MM.1S (cell line): ENCODE measurements at regions not wholly inside any gene's neighbourhood (a gene's known extent, or its start where the extent isn't known, plus 50 kb on each side); places are given as distances from the start of the nearest gene placed in this dataset.

Experiments
- DNase-seq: peaks from one replicate; pipeline ENCODE4 v3.0.0-alpha.2; 2015
- H2AFZ ChIP-seq: fragments of 300-600 bp; sonication (generic); 2 replicates; pipeline ENCODE4 v1.6.0; 2016; ENCODE audit warnings: antibody characterized with exemption, low read length
- H3F3A ChIP-seq: fragments of 300-600 bp; sonication (generic); 2 replicates; pipeline ENCODE4 v1.6.1; 2016; ENCODE audit warnings: mild to moderate bottlenecking, antibody characterized with exemption, low read length, moderate library complexity, mixed read lengths; ENCODE audit not compliant: insufficient read depth
- H3K27ac ChIP-seq: fragments of 300-600 bp; sonication (generic); 2 replicates; pipeline ENCODE4 v1.5.1; 2016; ENCODE audit warnings: mild to moderate bottlenecking, low read length
- H3K27me3 ChIP-seq: fragments of 300-600 bp; sonication (generic); replicated peaks from 2 replicates; pipeline ENCODE4 v1.6.0; 2016; ENCODE audit warnings: low read length; ENCODE audit not compliant: insufficient read depth
- H3K36me3 ChIP-seq: fragments of 300-600 bp; sonication (generic); replicated peaks from 2 replicates; pipeline ENCODE4 v1.6.1; 2016; ENCODE audit warnings: mild to moderate bottlenecking, low read length, mixed read lengths; ENCODE audit not compliant: insufficient read depth
- H3K4me1 ChIP-seq: fragments of 300-600 bp; sonication (generic); 2 replicates; pipeline ENCODE4 v1.6.1; 2016; ENCODE audit warnings: low read length, mixed read lengths
- H3K4me2 ChIP-seq: fragments of 300-600 bp; sonication (generic); 2 replicates; pipeline ENCODE4 v1.6.0; 2016; ENCODE audit warnings: low read depth, low read length
- H3K4me3 ChIP-seq: fragments of 300-600 bp; sonication (generic); 2 replicates; pipeline ENCODE4 v1.5.1; 2016; ENCODE audit warnings: low read length, mixed read lengths
- H3K79me2 ChIP-seq: fragments of 300-600 bp; sonication (generic); 2 replicates; pipeline ENCODE4 v1.6.1; 2016; ENCODE audit warnings: mixed run types, low read length, mixed read lengths
- H3K9ac ChIP-seq: fragments of 300-600 bp; sonication (generic); 2 replicates; pipeline ENCODE4 v1.6.1; 2016; ENCODE audit warnings: low read length, mixed read lengths
- H3K9me2 ChIP-seq: fragments of 300-600 bp; sonication (generic); replicated peaks from 2 replicates; pipeline ENCODE4 v1.6.1; 2016; ENCODE audit warnings: mild to moderate bottlenecking, low read length, mixed read lengths; ENCODE audit not compliant: insufficient read depth
- H3K9me3 ChIP-seq: fragments of 300-600 bp; sonication (generic); replicated peaks from 2 replicates; pipeline ENCODE4 v1.6.1; 2016; ENCODE audit warnings: mild to moderate bottlenecking, low read length, mixed read lengths; ENCODE audit not compliant: insufficient read depth
- H4K20me1 ChIP-seq: fragments of 300-600 bp; sonication (generic); 2 replicates; pipeline ENCODE4 v1.6.1; 2016; ENCODE audit warnings: mild to moderate bottlenecking, low read length, moderate library complexity, mixed read lengths; ENCODE audit not compliant: insufficient read depth
- EZH2 ChIP-seq: fragments of 300-600 bp; sonication (generic); optimal IDR thresholded peaks from 2 replicates; pipeline ENCODE3; 2017; ENCODE audit warnings: low read depth, mild to moderate bottlenecking, antibody characterized with exemption, low read length, mixed read lengths
- EZH2phosphoT487 ChIP-seq: fragments of 300-600 bp; sonication (generic); IDR thresholded peaks from 2 replicates; pipeline ENCODE4 v1.6.1; 2018; ENCODE audit warnings: antibody characterized with exemption, low read length
- TF ChIP-seq, protein P1 (sequence below): fragments of 300-600 bp; sonication (generic); IDR thresholded peaks from 2 replicates; pipeline ENCODE4 v1.5.1; 2016; ENCODE audit warnings: antibody characterized with exemption, low read length, mixed read lengths

DNA sequence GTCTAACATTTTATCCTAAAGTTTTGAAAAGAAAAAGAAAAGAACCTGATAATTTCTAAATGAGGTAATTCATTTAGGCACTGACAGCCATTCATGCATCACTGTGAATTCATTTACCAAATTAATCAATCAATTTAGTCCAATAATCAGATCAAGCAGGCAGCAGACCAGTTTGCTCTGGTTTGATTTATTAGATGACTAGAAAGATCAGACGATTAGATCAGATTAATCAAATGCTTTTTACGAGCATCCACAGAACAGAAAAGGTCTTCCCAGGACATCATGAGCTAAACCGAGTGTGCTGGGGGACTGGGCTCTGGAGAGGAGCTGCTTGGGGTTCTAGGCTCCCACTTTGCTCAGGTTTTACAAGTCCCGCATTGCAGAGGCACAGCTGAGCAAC lies 226.5 kb upstream of the MYO3A start:
- no peaks in the 10 kb centered on the region for H3F3A ChIP-seq
- DNase-seq = no peak
- no peaks in the 10 kb centered on the region for H3K4me1 ChIP-seq
- no peaks in the 10 kb centered on the region for H3K36me3 ChIP-seq
- no peak overlapping the region for H3K9ac ChIP-seq
- no peak overlapping the region for H3K27ac ChIP-seq
- no peaks in the 10 kb centered on the region for H3K9me3 ChIP-seq
- H2AFZ ChIP-seq = no peak overlapping the region
- no peak overlapping the region for H3K4me2 ChIP-seq
- no peaks in the 10 kb centered on the region for H3K27me3 ChIP-seq
- no peaks in the 10 kb centered on the region for H4K20me1 ChIP-seq
- H3K79me2 ChIP-seq = no peaks in the 10 kb centered on the region
- TF ChIP-seq, protein P1, sequence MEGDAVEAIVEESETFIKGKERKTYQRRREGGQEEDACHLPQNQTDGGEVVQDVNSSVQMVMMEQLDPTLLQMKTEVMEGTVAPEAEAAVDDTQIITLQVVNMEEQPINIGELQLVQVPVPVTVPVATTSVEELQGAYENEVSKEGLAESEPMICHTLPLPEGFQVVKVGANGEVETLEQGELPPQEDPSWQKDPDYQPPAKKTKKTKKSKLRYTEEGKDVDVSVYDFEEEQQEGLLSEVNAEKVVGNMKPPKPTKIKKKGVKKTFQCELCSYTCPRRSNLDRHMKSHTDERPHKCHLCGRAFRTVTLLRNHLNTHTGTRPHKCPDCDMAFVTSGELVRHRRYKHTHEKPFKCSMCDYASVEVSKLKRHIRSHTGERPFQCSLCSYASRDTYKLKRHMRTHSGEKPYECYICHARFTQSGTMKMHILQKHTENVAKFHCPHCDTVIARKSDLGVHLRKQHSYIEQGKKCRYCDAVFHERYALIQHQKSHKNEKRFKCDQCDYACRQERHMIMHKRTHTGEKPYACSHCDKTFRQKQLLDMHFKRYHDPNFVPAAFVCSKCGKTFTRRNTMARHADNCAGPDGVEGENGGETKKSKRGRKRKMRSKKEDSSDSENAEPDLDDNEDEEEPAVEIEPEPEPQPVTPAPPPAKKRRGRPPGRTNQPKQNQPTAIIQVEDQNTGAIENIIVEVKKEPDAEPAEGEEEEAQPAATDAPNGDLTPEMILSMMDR = no peak
- TF ChIP-seq EZH2phosphoT487 = no peak
- no peak for TF ChIP-seq EZH2
- no peak overlapping the region for H3K4me3 ChIP-seq
- H3K9me2 ChIP-seq = no peaks in the 10 kb centered on the region

DNA sequence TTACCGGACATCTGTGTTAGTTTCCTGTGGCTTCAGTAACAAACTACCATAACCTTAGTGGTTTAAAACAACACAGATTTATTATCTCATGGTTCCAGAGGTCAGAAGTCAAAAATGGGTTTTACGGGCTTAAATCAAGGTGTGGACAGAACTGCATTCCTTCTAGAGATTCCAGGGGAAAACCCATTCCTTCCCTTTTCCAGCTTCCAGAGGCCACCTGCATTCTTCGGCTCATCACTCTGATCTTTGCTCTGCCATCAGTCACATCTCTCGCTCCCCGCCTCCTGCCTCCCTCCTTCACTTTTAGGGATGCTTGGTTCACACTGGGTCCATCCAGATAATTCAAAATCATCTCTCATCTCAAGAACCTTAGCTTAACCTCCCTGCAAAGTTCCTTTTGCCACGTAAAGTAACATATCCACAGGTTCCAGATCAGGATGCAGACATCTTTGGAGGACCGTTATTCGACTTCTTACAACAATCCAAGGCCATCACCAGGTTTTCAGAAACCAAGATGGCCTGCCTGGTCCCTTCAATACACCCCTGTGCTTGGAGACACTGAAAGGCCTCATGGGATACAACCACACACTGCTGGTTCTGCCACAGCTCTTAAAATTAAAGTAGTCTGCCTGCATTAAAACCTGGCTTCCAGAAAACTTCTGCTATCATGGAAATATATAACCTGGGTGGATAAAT lies 225.9 kb upstream of the MYO3A start:
- no peak overlapping the region for H3K4me3 ChIP-seq
- H3K4me2 ChIP-seq = no peak overlapping the region
- H3K79me2 ChIP-seq = no peaks in the 10 kb centered on the region
- no peaks in the 10 kb centered on the region for H3K9me3 ChIP-seq
- no peak for DNase-seq
- H3K27me3 ChIP-seq = no peaks in the 10 kb centered on the region
- H3K9ac ChIP-seq = no peak overlapping the region
- no peak overlapping the region for H2AFZ ChIP-seq
- no peak overlapping the region for H3K27ac ChIP-seq
- H3F3A ChIP-seq = no peaks in the 10 kb centered on the region
- TF ChIP-seq, protein P1 = no peak
- TF ChIP-seq EZH2 (no peak), EZH2phosphoT487 (no peak)
- H3K9me2 ChIP-seq = no peaks in the 10 kb centered on the region
- H3K36me3 ChIP-seq = no peaks in the 10 kb centered on the region
- H3K4me1 ChIP-seq = no peaks in the 10 kb centered on the region
- no peaks in the 10 kb centered on the region for H4K20me1 ChIP-seq

DNA sequence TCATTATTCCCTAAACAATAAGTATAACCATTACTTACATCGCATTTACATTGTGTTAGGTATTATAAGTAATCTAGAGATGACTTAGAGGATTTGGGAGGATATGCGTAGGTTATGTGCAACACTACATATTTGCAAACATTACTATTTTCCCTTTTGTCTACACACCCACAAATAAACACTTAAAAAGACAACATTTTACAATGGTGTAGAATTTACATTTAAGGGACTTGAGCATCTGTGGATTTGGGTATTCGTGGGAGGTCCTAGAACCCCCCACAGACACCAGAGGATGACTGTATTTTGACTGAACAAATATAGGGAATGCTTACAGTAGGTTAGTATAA lies 220.2 kb upstream of the MYO3A start:
- DNase-seq = no peak

More for the DNA sequence above, 220.2 kb upstream of the MYO3A start:
- Histone ChIP-seq H3K9ac (no peak overlapping the region), H3K4me3 (no peak overlapping the region), H3K79me2 (no peaks in the 10 kb centered on the region), H3K27ac (no peak overlapping the region), H3K27me3 (no peaks in the 10 kb centered on the region), H3K9me2 (no peaks in the 10 kb centered on the region), H2AFZ (no peak overlapping the region), H3K4me1 (no peaks in the 10 kb centered on the region), H3K9me3 (no peaks in the 10 kb centered on the region), H3K4me2 (no peak overlapping the region), H3F3A (no peaks in the 10 kb centered on the region), H4K20me1 (no peaks in the 10 kb centered on the region), H3K36me3 (no peaks in the 10 kb centered on the region)
- TF ChIP-seq EZH2 (no peak), EZH2phosphoT487 (no peak)
- TF ChIP-seq, protein P1 = no peak
